GM19468 (cell line): ENCODE measurements at regions not wholly inside any gene's neighbourhood (a gene's known extent, or its start where the extent isn't known, plus 50 kb on each side); places are given as distances from the start of the nearest gene placed in this dataset.

Experiments used
- ATAC-seq: cut with Tn5 transposase; IDR thresholded peaks from one replicate; pipeline ENCODE4 v1.9.1; 2021; ENCODE audit warnings: mild to moderate bottlenecking, moderate library complexity, moderate number of reproducible peaks; ENCODE audit not compliant: unreplicated experiment; ENCODE audit errors: extremely low read depth

- no peak for ATAC-seq
These were observed 102.6 kb upstream of the GPR26 start for GRCh38 chr10:123563581-123563855.

- ATAC-seq: no peak
These were observed 102.2 kb upstream of the GPR26 start for GRCh38 chr10:123563994-123564393.

- no peak for ATAC-seq
These were observed 101.5 kb upstream of the GPR26 start for GRCh38 chr10:123564631-123565030.

- ATAC-seq: no peak
These were observed 100.2 kb upstream of the GPR26 start for GRCh38 chr10:123565691-123566660.

GRCh38 chr10:123567984-123568739 lies 98.0 kb upstream of the GPR26 start:
- no peak for ATAC-seq

GRCh38 chr10:123568751-123569150 lies 97.4 kb upstream of the GPR26 start:
- no peak for ATAC-seq

GRCh38 chr10:123569436-123570035 lies 96.6 kb upstream of the GPR26 start:
- ATAC-seq: no peak

- ATAC-seq: no peak
These were observed 95.9 kb upstream of the GPR26 start for GRCh38 chr10:123570051-123570897.

GRCh38 chr10:123570898-123571515 lies 95.1 kb upstream of the GPR26 start:
- ATAC-seq: no peak

GRCh38 chr10:123571978-123572377 lies 94.2 kb upstream of the GPR26 start:
- ATAC-seq: no peak

GRCh38 chr10:123573236-123574108 lies 92.7 kb upstream of the GPR26 start:
- no peak for ATAC-seq

- ATAC-seq: no peak
These were observed 92.0 kb upstream of the GPR26 start for GRCh38 chr10:123574109-123574698.

GRCh38 chr10:123575105-123575504 lies 91.0 kb upstream of the GPR26 start:
- ATAC-seq: no peak

GRCh38 chr10:123576706-123577105 lies 89.4 kb upstream of the GPR26 start:
- no peak for ATAC-seq

GRCh38 chr10:123577921-123578461 lies 88.2 kb upstream of the GPR26 start:
- ATAC-seq: no peak

GRCh38 chr10:123578721-123579120 lies 87.4 kb upstream of the GPR26 start:
- no peak for ATAC-seq

- no peak for ATAC-seq
These were observed 86.5 kb upstream of the GPR26 start for GRCh38 chr10:123579675-123580074.

- ATAC-seq: no peak
These were observed 85.7 kb upstream of the GPR26 start for GRCh38 chr10:123580426-123580825.
